HUES48 (cell line): ENCODE measurements at regions not wholly inside any gene's neighbourhood (a gene's known extent, or its start where the extent isn't known, plus 50 kb on each side); places are given as distances from the start of the nearest gene placed in this dataset.

Experiments
- H3K27ac ChIP-seq: one replicate; pipeline ENCODE4 v1.7.0; 2013; ENCODE audit warnings: low read depth, low read length, inconsistent platforms
- H3K27me3 ChIP-seq: 2 replicates; pipeline ENCODE4 v1.6.1; 2013; ENCODE audit warnings: mild to moderate bottlenecking, low read length; ENCODE audit not compliant: control insufficient read depth, insufficient read depth
- H3K36me3 ChIP-seq: 2 replicates; pipeline ENCODE4 v1.6.1; 2013; ENCODE audit warnings: low read length; ENCODE audit not compliant: control insufficient read depth, insufficient read depth
- H3K4me1 ChIP-seq: 2 replicates; pipeline ENCODE4 v1.6.1; 2013; ENCODE audit warnings: mild to moderate bottlenecking, low read length; ENCODE audit not compliant: control insufficient read depth, insufficient read depth
- H3K4me3 ChIP-seq: 2 replicates; pipeline ENCODE4 v1.5.1; 2013; ENCODE audit warnings: mild to moderate bottlenecking, low read depth, low read length
- H3K9ac ChIP-seq: 2 replicates; pipeline ENCODE4 v1.6.1; 2013; ENCODE audit warnings: mild to moderate bottlenecking, low read depth, low read length, moderate library complexity
- H3K9me3 ChIP-seq: 2 replicates; pipeline ENCODE4 v1.6.1; 2013; ENCODE audit warnings: low read length; ENCODE audit not compliant: control insufficient read depth, insufficient read depth

DNA sequence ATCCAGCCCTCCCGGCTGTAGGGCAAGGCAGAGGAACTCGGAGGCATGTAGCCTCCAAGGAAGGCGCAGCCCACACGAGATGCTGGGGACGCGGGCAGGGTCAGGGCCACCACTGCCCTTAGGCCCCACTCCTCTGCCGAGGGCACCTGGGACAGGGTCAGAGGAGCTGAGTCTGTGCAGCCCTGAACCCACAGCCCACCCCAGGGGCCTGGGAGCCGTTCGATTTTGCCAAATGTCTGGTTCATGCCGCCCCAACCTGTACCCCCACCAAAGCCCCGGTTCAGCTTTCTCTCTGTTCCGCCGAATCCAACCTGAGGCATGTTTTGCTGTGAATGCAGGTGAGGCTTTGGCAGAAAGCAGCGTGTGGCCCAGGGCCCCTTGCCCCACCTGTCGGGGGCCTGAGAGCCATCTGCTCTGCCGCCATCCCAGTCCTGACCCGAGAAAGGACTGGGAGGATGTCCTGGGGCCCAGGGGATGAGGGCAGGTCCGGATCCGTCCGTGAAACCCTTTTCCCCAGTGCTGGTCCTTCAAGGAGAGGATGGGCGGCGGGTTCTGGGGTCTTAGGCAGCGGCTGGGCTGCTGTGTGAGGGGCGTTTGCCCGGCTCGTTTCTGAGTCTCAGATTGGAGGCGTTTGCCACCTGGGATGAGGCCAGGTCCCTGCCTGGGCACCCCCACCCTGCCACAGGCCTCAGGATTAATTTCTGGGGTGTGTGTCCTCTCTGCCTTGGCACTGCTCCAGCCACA is 79.3 kb upstream of the GATA5 start:
- Histone ChIP-seq H3K27me3 (peaks cover 21% of the 10 kb centered on the region), H3K36me3 (no peaks in the 10 kb centered on the region), H3K4me1 (0 out of 2 replicates have a peak, but pooled peaks cover 4% of the 10 kb centered on the region), H3K9me3 (no peaks in the 10 kb centered on the region), H3K9ac (no peak overlapping the region), H3K27ac (no peak overlapping the region), H3K4me3 (no peak overlapping the region)

GRCh38 chr20:62555642-62556420 is 80.0 kb upstream of the GATA5 start:
- peaks cover 14% of the 10 kb centered on the region for H3K27me3 ChIP-seq
- H3K9ac ChIP-seq: no peak overlapping the region
- no peak overlapping the region for H3K27ac ChIP-seq
- no peak overlapping the region for H3K4me3 ChIP-seq
- 0 out of 2 replicates have a peak, but pooled peaks cover 4% of the 10 kb centered on the region for H3K4me1 ChIP-seq
- H3K9me3 ChIP-seq: no peaks in the 10 kb centered on the region
- no peaks in the 10 kb centered on the region for H3K36me3 ChIP-seq

DNA sequence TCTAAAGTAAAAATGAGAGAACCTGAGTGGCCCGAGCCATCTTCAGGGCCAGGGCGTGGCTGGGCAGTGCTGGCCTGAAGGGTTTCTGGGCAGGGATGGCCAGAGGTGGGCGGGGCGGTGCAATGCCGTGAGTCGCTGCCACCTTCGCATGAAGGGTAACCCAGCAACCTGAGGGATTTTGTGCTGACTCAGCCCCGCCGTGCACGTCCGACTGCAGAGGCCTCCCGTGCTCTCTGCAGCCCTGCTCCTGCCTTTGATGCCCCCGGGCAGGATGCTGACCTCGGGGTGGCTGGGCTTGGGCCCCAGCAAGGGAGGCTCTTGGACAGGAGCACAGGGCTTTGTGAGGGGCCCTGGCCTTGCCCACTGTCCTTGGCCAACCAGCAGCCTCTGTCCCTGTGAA is 81.7 kb upstream of the GATA5 start:
- H3K27ac ChIP-seq: no peak overlapping the region
- H3K9me3 ChIP-seq: no peaks in the 10 kb centered on the region
- H3K36me3 ChIP-seq: no peaks in the 10 kb centered on the region
- no peak overlapping the region for H3K4me3 ChIP-seq
- peaks cover 3% of the 10 kb centered on the region; the same call in 1 of the 2 replicates for H3K27me3 ChIP-seq
- H3K4me1 ChIP-seq: no peaks in the 10 kb centered on the region
- H3K9ac ChIP-seq: no peak overlapping the region

- Histone ChIP-seq H3K27ac (no peak overlapping the region), H3K36me3 (no peaks in the 10 kb centered on the region), H3K9me3 (no peaks in the 10 kb centered on the region), H3K9ac (no peak overlapping the region), H3K4me3 (no peak overlapping the region), H3K4me1 (no peaks in the 10 kb centered on the region), H3K27me3 (peaks cover 3% of the 10 kb centered on the region; the same call in 1 of the 2 replicates)
Observed at GRCh38 chr20:62557999-62558408, 82.2 kb upstream of the GATA5 start.

- no peak overlapping the region for H3K4me3 ChIP-seq
- H3K27me3 ChIP-seq: no peaks in the 10 kb centered on the region
- no peaks in the 10 kb centered on the region for H3K36me3 ChIP-seq
- no peaks in the 10 kb centered on the region for H3K4me1 ChIP-seq
- H3K9me3 ChIP-seq: no peaks in the 10 kb centered on the region
- H3K27ac ChIP-seq: no peak overlapping the region
- no peak overlapping the region for H3K9ac ChIP-seq
Observed at GRCh38 chr20:62558779-62559178, 83.0 kb upstream of the GATA5 start.

- no peak overlapping the region for H3K27ac ChIP-seq
- H3K9me3 ChIP-seq: no peaks in the 10 kb centered on the region
- no peaks in the 10 kb centered on the region for H3K36me3 ChIP-seq
- no peak overlapping the region for H3K4me3 ChIP-seq
- H3K27me3 ChIP-seq: no peaks in the 10 kb centered on the region
- H3K4me1 ChIP-seq: no peaks in the 10 kb centered on the region
- no peak overlapping the region for H3K9ac ChIP-seq
Observed at GRCh38 chr20:62560162-62560561, 82.1 kb upstream of the SLCO4A1 start.

GRCh38 chr20:62561182-62561581 is 81.1 kb upstream of the SLCO4A1 start:
- Histone ChIP-seq H3K36me3 (no peaks in the 10 kb centered on the region), H3K9me3 (no peaks in the 10 kb centered on the region), H3K27ac (no peak overlapping the region), H3K27me3 (no peaks in the 10 kb centered on the region), H3K4me3 (no peak overlapping the region), H3K4me1 (no peaks in the 10 kb centered on the region), H3K9ac (no peak overlapping the region)

DNA sequence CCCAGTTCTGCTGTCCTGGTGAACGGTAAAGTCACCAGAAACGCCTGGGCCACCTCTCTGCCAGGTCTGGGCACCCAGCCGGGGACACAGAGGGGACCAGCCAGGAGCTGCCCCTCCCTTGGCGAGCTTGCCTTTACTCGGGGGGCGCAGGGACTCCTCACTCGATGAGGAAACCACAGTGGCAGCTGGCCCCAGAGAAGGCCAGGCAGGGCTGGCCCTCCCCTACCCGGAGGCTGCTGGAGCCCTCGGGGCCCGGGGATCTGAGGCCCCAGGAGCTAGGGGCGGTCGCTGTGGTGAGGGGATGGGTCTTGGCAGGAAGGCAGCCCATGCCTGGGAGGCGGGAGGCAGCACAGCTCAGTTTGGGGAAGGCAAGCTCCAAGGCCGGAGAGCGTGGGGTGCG is 80.4 kb upstream of the SLCO4A1 start:
- no peak overlapping the region for H3K9ac ChIP-seq

GRCh38 chr20:62562831-62563230 is 79.5 kb upstream of the SLCO4A1 start:
- Histone ChIP-seq H3K4me3 (no peak overlapping the region), H3K27me3 (no peaks in the 10 kb centered on the region), H3K9me3 (no peaks in the 10 kb centered on the region), H3K4me1 (no peaks in the 10 kb centered on the region), H3K9ac (no peak overlapping the region), H3K36me3 (no peaks in the 10 kb centered on the region), H3K27ac (no peak overlapping the region)

More for the DNA sequence above, 80.4 kb upstream of the SLCO4A1 start:
- Histone ChIP-seq H3K9me3 (no peaks in the 10 kb centered on the region), H3K36me3 (no peaks in the 10 kb centered on the region), H3K4me3 (no peak overlapping the region), H3K27me3 (no peaks in the 10 kb centered on the region), H3K27ac (no peak overlapping the region), H3K4me1 (no peaks in the 10 kb centered on the region)

- Histone ChIP-seq H3K9ac (no peak overlapping the region), H3K27me3 (no peaks in the 10 kb centered on the region), H3K27ac (no peak overlapping the region), H3K4me3 (no peak overlapping the region), H3K4me1 (no peaks in the 10 kb centered on the region), H3K9me3 (no peaks in the 10 kb centered on the region), H3K36me3 (no peaks in the 10 kb centered on the region)
Observed at GRCh38 chr20:62563561-62563960, 78.7 kb upstream of the SLCO4A1 start.
